IMR-90 (cell line): ENCODE measurements at regions not wholly inside any gene's neighbourhood (a gene's known extent, or its start where the extent isn't known, plus 50 kb on each side); places are given as distances from the start of the nearest gene placed in this dataset.

Experiments
- ATAC-seq: fragments of 200-7000 bp; cut with Tn5 transposase; 2 replicates; pipeline ENCODE4 v1.9.1; 2020; ENCODE audit warnings: low read depth, mild to moderate bottlenecking, moderate library complexity
- BruUV-seq: library from RNA; stranded (reverse); fragments of 400-500 nt; replicated peaks from 2 replicates; lab custom pipeline; 2021; lab: Mats Ljungman, UMichigan
- CTCF ChIA-PET: fragments of 300-600 bp; formaldehyde crosslinking; extraction: SDS; loops from one replicate; lab custom pipeline; 2021; ENCODE audit warnings: antibody characterized with exemption; lab: Yijun Ruan, JAX
- POLR2A ChIA-PET: fragments of 300-600 bp; sonication (Branson Sonifier 250); formaldehyde crosslinking; loops from one replicate; lab custom pipeline; 2022; ENCODE audit warnings: antibody characterized with exemption; ENCODE audit not compliant: unreplicated experiment; lab: Charles Lee
- DNase-seq: peaks from one replicate; pipeline ENCODE4 v3.0.0; 2013
- H2AFZ ChIP-seq: replicated peaks from 2 replicates; pipeline ENCODE3; 2013; ENCODE audit warnings: low read length, mild to moderate bottlenecking; ENCODE audit not compliant: poor library complexity
- H2AK5ac ChIP-seq: 2 replicates; pipeline ENCODE4 v1.6.1; 2013; ENCODE audit warnings: low read depth, low read length, inconsistent platforms
- H2AK9ac ChIP-seq: replicated peaks from 2 replicates; pipeline ENCODE3; 2013; ENCODE audit warnings: mild to moderate bottlenecking, low read depth, low read length, moderate library complexity; ENCODE audit not compliant: poor library complexity
- H2BK120ac ChIP-seq: 2 replicates; pipeline ENCODE4 v1.6.1; 2013; ENCODE audit warnings: low read depth, low read length, inconsistent platforms
- H2BK15ac ChIP-seq: 3 replicates; pipeline ENCODE4 v1.6.1; 2013; ENCODE audit warnings: low read depth, low read length, inconsistent platforms
- H2BK20ac ChIP-seq: 2 replicates; pipeline ENCODE4 v1.6.1; 2013; ENCODE audit warnings: low read depth, mild to moderate bottlenecking, inconsistent platforms, low read length, moderate library complexity
- H2BK5ac ChIP-seq: 2 replicates; pipeline ENCODE4 v1.6.1; 2013; ENCODE audit warnings: mild to moderate bottlenecking, low read depth, low read length, inconsistent platforms; ENCODE audit not compliant: poor library complexity, severe bottlenecking
- H3K14ac ChIP-seq: replicated peaks from 2 replicates; pipeline ENCODE4 v1.6.1; 2013; ENCODE audit warnings: low read depth, low read length, inconsistent platforms
- H3K18ac ChIP-seq: 2 replicates; pipeline ENCODE4 v1.6.1; 2013; ENCODE audit warnings: low read depth, low read length, control low read depth
- H3K23ac ChIP-seq: 2 replicates; pipeline ENCODE4 v1.6.1; 2013; ENCODE audit warnings: low read depth, low read length, inconsistent platforms
- H3K27ac ChIP-seq: 2 replicates; pipeline ENCODE4 v1.5.1; 2013; ENCODE audit warnings: mild to moderate bottlenecking, control low read depth, low read length; ENCODE audit not compliant: insufficient read depth
- H3K27me3 ChIP-seq: 2 replicates; pipeline ENCODE4 v1.6.1; 2013; ENCODE audit warnings: low read length; ENCODE audit not compliant: control insufficient read depth, insufficient read depth
- H3K36me3 ChIP-seq: 2 replicates; pipeline ENCODE4 v1.6.1; 2013; ENCODE audit warnings: low read length, mixed read lengths; ENCODE audit not compliant: control insufficient read depth, insufficient read depth
- H3K4ac ChIP-seq: 2 replicates; pipeline ENCODE4 v1.6.1; 2013; ENCODE audit warnings: low read depth, low read length, inconsistent platforms
- H3K4me1 ChIP-seq: 2 replicates; pipeline ENCODE4 v1.6.1; 2013; ENCODE audit warnings: low read length, mixed read lengths; ENCODE audit not compliant: control insufficient read depth, insufficient read depth
- H3K4me2 ChIP-seq: 2 replicates; pipeline ENCODE4 v1.6.1; 2013; ENCODE audit warnings: low read depth, mild to moderate bottlenecking, control low read depth, low read length, moderate library complexity
- H3K4me3 ChIP-seq: 2 replicates; pipeline ENCODE4 v1.5.1; 2013; ENCODE audit warnings: low read depth, mild to moderate bottlenecking, control low read depth, low read length, moderate library complexity; ENCODE audit not compliant: insufficient read depth
- H3K56ac ChIP-seq: 2 replicates; pipeline ENCODE4 v1.6.1; 2013; ENCODE audit warnings: low read length, inconsistent platforms; ENCODE audit not compliant: insufficient read depth; ENCODE audit errors: extremely low read depth
- H3K79me1 ChIP-seq, 2 experiments: 2 replicates each; pipeline ENCODE4 v1.6.1; 2013; ENCODE audit warnings: low read length in 2 of 2, inconsistent platforms in 1 of 2, low read depth in 1 of 2
- H3K9ac ChIP-seq: 2 replicates; pipeline ENCODE4 v1.6.1; 2013; ENCODE audit warnings: low read depth, low read length, control low read depth
- H3K9me1 ChIP-seq: 2 replicates; pipeline ENCODE4 v1.6.1; 2013; ENCODE audit warnings: low read length, inconsistent platforms; ENCODE audit not compliant: insufficient read depth
- H3K9me3 ChIP-seq: 2 replicates; pipeline ENCODE4 v1.6.1; 2013; ENCODE audit warnings: low read length; ENCODE audit not compliant: control insufficient read depth, insufficient read depth
- H4K20me1 ChIP-seq: 2 replicates; pipeline ENCODE4 v1.6.1; 2013; ENCODE audit warnings: low read length, inconsistent platforms; ENCODE audit not compliant: insufficient read depth
- H4K5ac ChIP-seq: 2 replicates; pipeline ENCODE4 v1.6.1; 2013; ENCODE audit warnings: mild to moderate bottlenecking, low read depth, low read length, control low read depth
- H4K8ac ChIP-seq, 2 experiments: 2 replicates each; pipeline ENCODE4 v1.6.1; 2013; ENCODE audit warnings: low read depth in 2 of 2, low read length in 2 of 2, control low read depth in 1 of 2, inconsistent platforms in 1 of 2
- H4K91ac ChIP-seq: 2 replicates; pipeline ENCODE4 v1.6.1; 2013; ENCODE audit warnings: low read depth, low read length, inconsistent platforms; ENCODE audit not compliant: insufficient read depth
- BHLHE40 ChIP-seq: fragments of 150-350 bp; IDR thresholded peaks from 2 replicates; pipeline ENCODE4 v1.6.1; 2016; ENCODE audit warnings: mild to moderate bottlenecking, low read depth, low read length
- CEBPB ChIP-seq: IDR thresholded peaks from 2 replicates; pipeline ENCODE4 v1.6.1; 2012; ENCODE audit warnings: low read depth, low read length, improper control_type of control experiment
- CHD1 ChIP-seq: IDR thresholded peaks from 2 replicates; pipeline ENCODE4 v1.6.1; 2012; ENCODE audit warnings: low read depth, low read length, improper control_type of control experiment
- MAFK ChIP-seq: IDR thresholded peaks from 2 replicates; pipeline ENCODE4 v1.6.1; 2012; ENCODE audit warnings: low read depth, low read length, improper control_type of control experiment
- MAZ ChIP-seq: IDR thresholded peaks from 2 replicates; pipeline ENCODE4 v1.6.1; 2012; ENCODE audit warnings: low read depth, mild to moderate bottlenecking, low read length, improper control_type of control experiment, moderate library complexity, borderline replicate concordance
- MXI1 ChIP-seq: IDR thresholded peaks from 2 replicates; pipeline ENCODE4 v1.6.1; 2012; ENCODE audit warnings: low read depth, mild to moderate bottlenecking, low read length, moderate library complexity, borderline replicate concordance
- POLR2A ChIP-seq: IDR thresholded peaks from 2 replicates; pipeline ENCODE4 v1.6.1; 2012; ENCODE audit warnings: mild to moderate bottlenecking, low read depth, low read length
- RCOR1 ChIP-seq: IDR thresholded peaks from 2 replicates; pipeline ENCODE4 v1.6.1; 2012; ENCODE audit warnings: mild to moderate bottlenecking, low read length, improper control_type of control experiment; ENCODE audit not compliant: insufficient replicate concordance
- WGBS, 2 experiments: methylation state at CpG; one replicate each; pipeline versions ENCODE4 v1.1.5 to v1.1.7; 2013; ENCODE audit warnings: missing lambda C conversion rate in 2 of 2; ENCODE audit not compliant: insufficient read length in 1 of 2; ENCODE audit errors: extremely low coverage in 2 of 2; 5-methylcytosine and 5-hydroxymethylcytosine counted together
- dilution Hi-C: fragments of 300-500 bp; cut with HindIII; formaldehyde crosslinking; loops from one replicate; pipeline ENCODE4 v1.14.3; 2018; ENCODE audit warnings: low sequenced_read_pairs; ENCODE audit not compliant: unreplicated experiment
- in situ Hi-C: fragments of 300-500 bp; cut with MboI; formaldehyde crosslinking; loops from 3 replicates; pipeline ENCODE4 v1.14.3; 2019; ENCODE audit warnings: low sequenced_read_pairs, inconsistent platforms, mixed read lengths
- intact Hi-C: fragments of 100-400 bp; cut with micrococcal nuclease; formaldehyde crosslinking; loops from 2 replicates; pipeline ENCODE4 v1.10.0; 2022
- TF ChIP-seq, protein P1 (sequence below): fragments of 150-350 bp; IDR thresholded peaks from 2 replicates; pipeline ENCODE4 v1.6.1; 2016; ENCODE audit warnings: low read depth, mild to moderate bottlenecking, low read length, moderate library complexity, borderline replicate concordance
- TF ChIP-seq, protein P2 (sequence below): conservative IDR thresholded peaks from 2 replicates; pipeline ENCODE4 v1.5.1; 2012; ENCODE audit warnings: mild to moderate bottlenecking, low read depth, low read length, improper control_type of control experiment
- TF ChIP-seq, protein P3 (sequence below): fragments of 150-350 bp; IDR thresholded peaks from 2 replicates; pipeline ENCODE4 v1.6.1; 2017; ENCODE audit warnings: mild to moderate bottlenecking, antibody characterized with exemption, low read length, low read depth

DNA sequence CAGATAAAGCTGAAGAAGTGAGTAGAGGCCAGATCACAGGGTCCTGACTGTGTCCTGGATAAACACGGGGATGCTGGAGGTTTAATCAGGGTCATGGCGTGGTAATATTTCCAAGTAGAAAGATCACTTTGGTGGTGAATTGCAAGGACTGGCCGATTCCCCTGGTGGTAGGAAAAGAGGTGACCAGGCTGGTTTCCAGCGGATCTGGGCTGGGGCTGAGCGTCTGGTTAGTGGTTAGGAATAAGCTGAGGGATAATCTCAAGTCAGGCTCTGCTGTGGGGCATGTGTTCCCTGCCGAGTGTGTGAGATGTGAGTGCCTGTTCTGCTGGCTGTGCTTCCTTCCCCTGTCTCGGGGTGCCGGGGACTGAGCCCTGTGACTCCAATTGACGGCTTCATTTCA, 484.0 kb downstream of the TSN start:
- DNase-seq (no peak), ATAC-seq (no peak)
- H4K20me1 ChIP-seq = no peaks in the 10 kb centered on the region
- ChIA-PET CTCF (no interaction called here), POLR2A (no interaction called here)
- no peak overlapping the region for H3K56ac ChIP-seq
- H3K9me3 ChIP-seq = no peaks in the 10 kb centered on the region
- H3K9ac ChIP-seq = no peak overlapping the region
- H2BK15ac ChIP-seq = no peak overlapping the region
- H3K4me2 ChIP-seq = no peak overlapping the region
- H3K4ac ChIP-seq = no peak overlapping the region
- no peak overlapping the region for H3K14ac ChIP-seq
- no peak overlapping the region for H3K27ac ChIP-seq
- in situ Hi-C loops (no loop called here), intact Hi-C loops (no loop called here), dilution Hi-C loops (no loop called here)
- 0% methylated on average over 1 of the region's 9 CpGs; no CpG with 5 or more reads in 1 of the 2 experiments for WGBS, 2 experiments
- no peaks in the 10 kb centered on the region for H3K79me1 ChIP-seq
- H3K23ac ChIP-seq = no peak overlapping the region
- TF ChIP-seq MAFK (no peak), CHD1 (no peak), POLR2A (no peak), RCOR1 (no peak), MAZ (no peak), CEBPB (no peak), BHLHE40 (no peak), MXI1 (no peak)
- TF ChIP-seq, protein P1, sequence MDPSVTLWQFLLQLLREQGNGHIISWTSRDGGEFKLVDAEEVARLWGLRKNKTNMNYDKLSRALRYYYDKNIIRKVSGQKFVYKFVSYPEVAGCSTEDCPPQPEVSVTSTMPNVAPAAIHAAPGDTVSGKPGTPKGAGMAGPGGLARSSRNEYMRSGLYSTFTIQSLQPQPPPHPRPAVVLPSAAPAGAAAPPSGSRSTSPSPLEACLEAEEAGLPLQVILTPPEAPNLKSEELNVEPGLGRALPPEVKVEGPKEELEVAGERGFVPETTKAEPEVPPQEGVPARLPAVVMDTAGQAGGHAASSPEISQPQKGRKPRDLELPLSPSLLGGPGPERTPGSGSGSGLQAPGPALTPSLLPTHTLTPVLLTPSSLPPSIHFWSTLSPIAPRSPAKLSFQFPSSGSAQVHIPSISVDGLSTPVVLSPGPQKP = no peak
- TF ChIP-seq, protein P2, sequence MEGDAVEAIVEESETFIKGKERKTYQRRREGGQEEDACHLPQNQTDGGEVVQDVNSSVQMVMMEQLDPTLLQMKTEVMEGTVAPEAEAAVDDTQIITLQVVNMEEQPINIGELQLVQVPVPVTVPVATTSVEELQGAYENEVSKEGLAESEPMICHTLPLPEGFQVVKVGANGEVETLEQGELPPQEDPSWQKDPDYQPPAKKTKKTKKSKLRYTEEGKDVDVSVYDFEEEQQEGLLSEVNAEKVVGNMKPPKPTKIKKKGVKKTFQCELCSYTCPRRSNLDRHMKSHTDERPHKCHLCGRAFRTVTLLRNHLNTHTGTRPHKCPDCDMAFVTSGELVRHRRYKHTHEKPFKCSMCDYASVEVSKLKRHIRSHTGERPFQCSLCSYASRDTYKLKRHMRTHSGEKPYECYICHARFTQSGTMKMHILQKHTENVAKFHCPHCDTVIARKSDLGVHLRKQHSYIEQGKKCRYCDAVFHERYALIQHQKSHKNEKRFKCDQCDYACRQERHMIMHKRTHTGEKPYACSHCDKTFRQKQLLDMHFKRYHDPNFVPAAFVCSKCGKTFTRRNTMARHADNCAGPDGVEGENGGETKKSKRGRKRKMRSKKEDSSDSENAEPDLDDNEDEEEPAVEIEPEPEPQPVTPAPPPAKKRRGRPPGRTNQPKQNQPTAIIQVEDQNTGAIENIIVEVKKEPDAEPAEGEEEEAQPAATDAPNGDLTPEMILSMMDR = no peak
- TF ChIP-seq, protein P3, sequence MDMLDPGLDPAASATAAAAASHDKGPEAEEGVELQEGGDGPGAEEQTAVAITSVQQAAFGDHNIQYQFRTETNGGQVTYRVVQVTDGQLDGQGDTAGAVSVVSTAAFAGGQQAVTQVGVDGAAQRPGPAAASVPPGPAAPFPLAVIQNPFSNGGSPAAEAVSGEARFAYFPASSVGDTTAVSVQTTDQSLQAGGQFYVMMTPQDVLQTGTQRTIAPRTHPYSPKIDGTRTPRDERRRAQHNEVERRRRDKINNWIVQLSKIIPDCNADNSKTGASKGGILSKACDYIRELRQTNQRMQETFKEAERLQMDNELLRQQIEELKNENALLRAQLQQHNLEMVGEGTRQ = no peak
- H3K18ac ChIP-seq = no peak overlapping the region
- H2BK120ac ChIP-seq = no peak overlapping the region
- no peak overlapping the region for H3K4me3 ChIP-seq
- no TSS peak for BruUV-seq
- H2BK5ac ChIP-seq = no peak overlapping the region
- no peak overlapping the region for H4K8ac ChIP-seq
- no peaks in the 10 kb centered on the region for H3K27me3 ChIP-seq
- H4K5ac ChIP-seq = no peak overlapping the region
- H3K4me1 ChIP-seq = no peaks in the 10 kb centered on the region
- no peaks in the 10 kb centered on the region for H3K9me1 ChIP-seq
- no peak overlapping the region for H2BK20ac ChIP-seq
- no peak overlapping the region for H2AK5ac ChIP-seq
- no peak overlapping the region for H4K91ac ChIP-seq
- H3K36me3 ChIP-seq = no peaks in the 10 kb centered on the region
- H2AK9ac ChIP-seq = no peak overlapping the region
- H2AFZ ChIP-seq = no peak overlapping the region
